ENCODE measurements at regions not wholly inside any gene's neighbourhood (a gene's known extent, or its start where the extent isn't known, plus 50 kb on each side); places are given as distances from the start of the nearest gene placed in this dataset.

DNA sequence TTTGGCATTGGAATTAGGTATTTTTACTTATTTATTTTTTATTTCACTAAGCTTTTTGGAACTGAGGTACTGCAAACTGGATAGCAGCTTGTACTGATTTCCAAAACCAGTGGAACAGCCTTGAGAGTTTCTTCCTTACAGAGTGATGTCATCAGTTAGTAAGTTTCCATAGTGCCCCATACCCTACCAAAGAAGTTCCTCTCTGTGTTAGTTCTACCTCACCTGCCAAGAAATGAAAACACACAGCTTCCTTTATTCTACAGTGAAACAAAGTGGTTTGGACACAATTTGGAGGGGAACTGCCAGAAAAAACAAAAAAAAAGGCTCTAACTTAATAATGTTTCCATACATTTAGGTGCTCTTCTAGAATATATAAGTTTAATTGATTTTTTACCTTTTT lies 430.9 kb upstream of the ADGRL2 start:
- Histone ChIP-seq H3K4me1 (replicated peaks in 1 of 2) (no peaks in the 10 kb centered on the region), H3K9me3 (replicated peaks in 1 of 3) (no peaks in the 10 kb centered on the region), H3K4me3 (no peak overlapping the region), H3K36me3 (replicated peaks in 1 of 2) (no peaks in the 10 kb centered on the region), H3K27ac (no peak overlapping the region), H3K27me3 (no peaks in the 10 kb centered on the region)
- TF ChIP-seq POLR2A (IDR thresholded peaks at IDR 0.05): no peak
- TF ChIP-seq, protein P1, sequence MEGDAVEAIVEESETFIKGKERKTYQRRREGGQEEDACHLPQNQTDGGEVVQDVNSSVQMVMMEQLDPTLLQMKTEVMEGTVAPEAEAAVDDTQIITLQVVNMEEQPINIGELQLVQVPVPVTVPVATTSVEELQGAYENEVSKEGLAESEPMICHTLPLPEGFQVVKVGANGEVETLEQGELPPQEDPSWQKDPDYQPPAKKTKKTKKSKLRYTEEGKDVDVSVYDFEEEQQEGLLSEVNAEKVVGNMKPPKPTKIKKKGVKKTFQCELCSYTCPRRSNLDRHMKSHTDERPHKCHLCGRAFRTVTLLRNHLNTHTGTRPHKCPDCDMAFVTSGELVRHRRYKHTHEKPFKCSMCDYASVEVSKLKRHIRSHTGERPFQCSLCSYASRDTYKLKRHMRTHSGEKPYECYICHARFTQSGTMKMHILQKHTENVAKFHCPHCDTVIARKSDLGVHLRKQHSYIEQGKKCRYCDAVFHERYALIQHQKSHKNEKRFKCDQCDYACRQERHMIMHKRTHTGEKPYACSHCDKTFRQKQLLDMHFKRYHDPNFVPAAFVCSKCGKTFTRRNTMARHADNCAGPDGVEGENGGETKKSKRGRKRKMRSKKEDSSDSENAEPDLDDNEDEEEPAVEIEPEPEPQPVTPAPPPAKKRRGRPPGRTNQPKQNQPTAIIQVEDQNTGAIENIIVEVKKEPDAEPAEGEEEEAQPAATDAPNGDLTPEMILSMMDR (IDR thresholded peaks at IDR 0.05): no peak
- no peak for DNase-seq
- intact Hi-C loops (cut with DNase I): no loop called here

DNA sequence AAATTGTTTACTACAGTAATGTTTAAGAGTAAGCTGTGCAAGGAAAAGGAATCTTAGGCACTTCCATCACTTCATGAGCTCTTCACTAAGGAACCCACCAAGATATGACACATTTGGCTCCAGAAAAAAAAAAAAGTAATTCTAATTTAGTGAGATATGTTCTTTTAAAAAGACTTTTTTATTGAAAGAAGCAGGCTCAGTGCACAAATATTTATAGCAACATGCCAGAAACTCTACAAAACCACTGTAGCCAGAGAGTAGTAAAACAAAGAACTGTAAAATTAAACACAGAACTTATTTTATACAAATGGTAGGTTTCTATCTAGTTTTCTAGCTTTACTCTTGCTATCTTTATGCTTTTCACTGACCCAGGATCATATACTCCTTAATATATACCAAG lies 434.6 kb upstream of the ADGRL2 start:
- Histone ChIP-seq H3K4me3 (no peak overlapping the region), H3K27ac (no peak overlapping the region), H3K9me3 (replicated peaks in 1 of 3) (no peaks in the 10 kb centered on the region), H3K27me3 (no peaks in the 10 kb centered on the region), H3K36me3 (replicated peaks in 1 of 2) (no peaks in the 10 kb centered on the region), H3K4me1 (replicated peaks in 1 of 2) (no peaks in the 10 kb centered on the region)
- TF ChIP-seq, protein P1 (IDR thresholded peaks at IDR 0.05): no peak
- TF ChIP-seq POLR2A (IDR thresholded peaks at IDR 0.05): no peak
- DNase-seq: no peak
- intact Hi-C loops (cut with DNase I): no loop called here

DNA sequence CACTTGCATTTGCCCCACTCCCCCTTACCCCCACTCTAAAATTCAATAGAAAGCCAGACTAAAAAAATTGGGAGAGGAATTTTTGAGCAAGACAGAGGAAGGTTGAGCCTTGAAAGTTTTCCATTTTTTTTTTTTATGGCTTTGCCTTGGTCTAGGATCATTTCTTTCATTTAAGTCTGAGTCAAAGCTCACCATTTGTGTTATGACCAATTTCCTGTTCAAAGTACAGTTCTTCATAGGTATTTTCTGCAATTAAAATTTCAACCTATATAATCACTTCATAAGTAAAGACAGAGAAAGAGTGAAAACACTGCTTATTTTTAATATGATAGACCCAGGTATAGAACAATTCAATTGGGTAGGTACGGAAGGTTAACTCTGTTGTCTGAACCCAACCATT lies 436.6 kb upstream of the ADGRL2 start:
- Histone ChIP-seq H3K27me3 (no peaks in the 10 kb centered on the region), H3K9me3 (replicated peaks in 1 of 3) (no peaks in the 10 kb centered on the region), H3K36me3 (replicated peaks in 1 of 2) (no peaks in the 10 kb centered on the region), H3K27ac (no peak overlapping the region), H3K4me1 (replicated peaks in 1 of 2) (no peaks in the 10 kb centered on the region), H3K4me3 (no peak overlapping the region)
- TF ChIP-seq, protein P1 (IDR thresholded peaks at IDR 0.05): no peak
- no peak for TF ChIP-seq POLR2A (IDR thresholded peaks at IDR 0.05)
- intact Hi-C loops (cut with DNase I): no loop called here
- no peak for DNase-seq
- WGBS, 4 donors: 91 to 98% (median 96%) methylated on average over 1 of the region's 1 CpG

DNA sequence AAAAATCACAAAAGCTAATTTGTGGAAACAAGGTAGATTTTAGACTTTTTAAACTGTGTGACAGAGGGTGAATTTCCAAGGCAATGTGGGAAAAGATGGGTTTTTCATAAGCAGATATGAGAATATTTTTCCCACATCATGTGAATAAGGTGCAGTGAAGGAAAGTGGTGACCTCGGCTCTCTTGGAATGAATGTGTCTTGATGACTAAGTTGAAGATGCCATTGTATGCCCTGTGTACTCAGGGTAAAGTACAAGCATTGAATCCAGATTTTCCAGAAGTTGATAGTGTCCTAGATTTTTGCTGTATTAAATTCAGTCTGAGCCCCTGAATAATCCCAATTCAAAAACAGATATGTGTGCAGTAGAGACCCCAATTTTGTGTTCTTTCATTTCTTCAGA lies 442.6 kb upstream of the ADGRL2 start:
- no peaks in the 10 kb centered on the region for H3K9me3 ChIP-seq (replicated peaks in 1 of 3)
- no peak overlapping the region for H3K4me3 ChIP-seq
- intact Hi-C loops (cut with DNase I): no loop called here
- H3K27ac ChIP-seq: no peak overlapping the region
- TF ChIP-seq, protein P1 (IDR thresholded peaks at IDR 0.05): no peak
- TF ChIP-seq POLR2A (IDR thresholded peaks at IDR 0.05): no peak
- DNase-seq: no peak
- no peaks in the 10 kb centered on the region for H3K27me3 ChIP-seq
- H3K36me3 ChIP-seq (replicated peaks in 1 of 2): no peaks in the 10 kb centered on the region
- 55 to 74% (median 66%) methylated on average over 1 of the region's 1 CpG for WGBS, 4 donors
- H3K4me1 ChIP-seq (replicated peaks in 1 of 2): no peaks in the 10 kb centered on the region

All from adrenal gland (tissue), 9 donors.